ENCODE measurements at regions not wholly inside any gene's neighbourhood (a gene's known extent, or its start where the extent isn't known, plus 50 kb on each side); places are given as distances from the start of the nearest gene placed in this dataset.

DNA sequence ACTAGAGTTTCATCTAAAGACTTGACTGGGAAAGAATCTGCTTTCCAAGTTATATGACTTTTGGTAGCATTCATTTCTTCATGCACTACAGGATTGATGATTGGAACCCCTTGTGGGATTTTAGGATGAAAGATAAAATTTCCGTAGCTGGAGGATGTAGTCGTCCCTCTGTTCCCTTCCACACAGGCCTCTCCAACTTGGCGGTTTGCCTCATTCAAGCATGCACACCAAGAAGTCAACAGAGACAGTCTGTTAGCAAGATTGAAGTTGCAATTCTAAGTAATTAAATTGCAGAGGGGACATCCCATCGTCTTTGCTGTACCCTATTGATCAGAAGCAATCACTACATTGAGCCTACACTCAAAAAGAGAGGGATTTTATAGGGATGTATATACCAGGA is 777.4 kb upstream of the HS3ST1 start:
- intact Hi-C loops (cut with micrococcal nuclease) = no loop called here

DNA sequence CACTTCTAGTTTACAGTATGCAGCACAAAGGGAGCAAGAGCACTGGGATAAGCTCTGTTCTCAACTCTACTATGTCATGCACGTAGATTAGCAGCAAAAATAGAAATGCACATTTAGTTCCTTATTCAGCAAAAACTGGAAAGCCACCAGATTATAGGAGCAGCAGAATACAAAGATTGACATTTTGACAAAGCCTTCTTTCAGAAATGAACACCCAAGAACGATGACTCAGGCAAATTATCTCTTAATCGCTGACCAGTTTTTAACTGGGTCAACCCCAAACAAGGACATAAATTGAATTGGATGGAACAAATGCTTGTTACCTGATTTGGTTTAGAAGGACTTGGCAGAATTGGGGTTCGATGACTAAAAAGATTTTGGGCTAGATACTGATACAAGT is 775.3 kb upstream of the HS3ST1 start:
- intact Hi-C loops (cut with micrococcal nuclease) = no loop called here

DNA sequence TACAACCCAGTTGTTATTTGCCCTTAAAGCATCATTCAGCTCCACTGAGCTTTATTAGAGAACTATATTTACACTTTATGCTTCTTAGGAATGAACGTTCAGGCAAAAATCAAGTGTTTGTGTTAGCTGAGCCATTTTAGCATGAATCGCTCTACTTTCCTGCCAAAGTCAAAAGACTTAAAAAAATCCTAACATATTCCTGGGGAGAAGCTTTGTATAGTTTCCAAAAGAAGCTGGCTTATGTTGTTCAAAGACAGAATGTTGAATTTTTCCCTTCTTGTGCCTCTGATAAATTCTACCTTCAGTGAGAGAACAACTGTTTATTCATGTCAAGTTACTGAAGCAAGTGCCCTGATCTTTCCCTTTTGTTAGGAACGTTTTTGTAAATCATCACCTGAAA is 771.5 kb upstream of the HS3ST1 start:
- intact Hi-C loops (cut with micrococcal nuclease) = no loop called here

DNA sequence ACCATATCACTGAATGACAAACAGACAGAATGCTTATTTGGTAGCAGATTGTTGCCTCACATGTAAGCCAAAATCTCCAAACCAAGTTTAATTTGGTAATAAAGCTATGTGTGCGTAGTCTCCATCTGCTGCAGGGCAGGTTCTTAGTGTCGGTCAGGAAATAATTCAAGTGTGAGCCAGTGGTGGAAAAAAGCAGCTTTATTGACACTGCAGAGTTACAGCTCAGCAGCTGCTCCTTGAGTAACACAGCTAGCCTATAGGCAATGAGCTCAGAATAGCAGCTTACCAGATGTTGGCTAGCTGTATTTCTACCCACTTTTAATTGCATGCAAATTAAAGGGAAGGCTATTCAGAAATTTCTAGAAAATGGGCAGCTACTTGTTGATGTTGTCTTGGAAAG is 757.8 kb upstream of the HS3ST1 start:
- intact Hi-C loops (cut with micrococcal nuclease) = no loop called here

DNA sequence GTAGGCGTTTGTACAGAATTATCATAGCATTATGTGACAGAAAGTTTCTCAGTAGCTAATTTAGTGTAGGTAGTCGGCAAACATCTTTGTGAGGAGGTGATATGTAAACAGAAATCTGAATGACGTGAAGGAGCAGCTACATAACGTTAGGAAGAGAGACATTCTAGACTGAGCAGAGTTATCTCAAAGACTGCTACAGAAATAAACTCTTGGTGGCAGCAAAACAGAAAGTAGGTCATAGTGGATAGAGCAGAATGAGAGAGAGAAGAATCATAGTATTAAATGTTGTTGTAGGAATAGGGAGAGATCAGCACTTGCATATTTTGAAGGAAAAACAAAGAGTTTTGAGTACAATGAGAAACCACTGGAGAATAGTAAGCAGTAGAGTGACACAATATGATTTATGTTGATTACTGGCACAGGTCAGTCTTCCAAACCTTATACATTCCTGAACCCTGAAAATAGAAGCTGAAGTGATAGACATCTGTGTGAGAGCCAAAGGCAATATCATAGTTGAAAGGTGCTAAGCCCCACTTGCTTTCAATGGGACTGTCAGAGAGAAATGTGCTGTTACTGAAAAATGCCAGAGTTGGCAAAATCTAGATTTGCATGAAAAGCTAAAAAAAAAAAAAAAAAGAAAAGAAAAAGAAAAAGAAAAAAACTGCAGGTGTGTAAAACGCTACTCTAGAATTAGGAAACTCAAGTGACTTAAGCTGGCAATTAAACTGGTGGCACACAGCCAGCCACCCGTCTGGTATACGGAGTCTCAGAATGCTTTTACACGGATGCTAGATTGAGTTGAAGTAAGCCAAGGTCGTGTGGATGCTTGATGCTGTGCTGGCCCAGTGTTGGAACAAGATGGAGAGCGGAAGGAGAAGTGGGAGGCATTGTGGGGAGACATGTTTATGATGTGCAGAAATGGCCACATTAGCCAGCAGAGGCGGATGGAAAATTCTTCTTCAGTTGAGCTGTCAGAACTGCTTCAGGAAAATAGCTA is 750.2 kb upstream of the HS3ST1 start:
- intact Hi-C loops (cut with micrococcal nuclease) = no loop called here

DNA sequence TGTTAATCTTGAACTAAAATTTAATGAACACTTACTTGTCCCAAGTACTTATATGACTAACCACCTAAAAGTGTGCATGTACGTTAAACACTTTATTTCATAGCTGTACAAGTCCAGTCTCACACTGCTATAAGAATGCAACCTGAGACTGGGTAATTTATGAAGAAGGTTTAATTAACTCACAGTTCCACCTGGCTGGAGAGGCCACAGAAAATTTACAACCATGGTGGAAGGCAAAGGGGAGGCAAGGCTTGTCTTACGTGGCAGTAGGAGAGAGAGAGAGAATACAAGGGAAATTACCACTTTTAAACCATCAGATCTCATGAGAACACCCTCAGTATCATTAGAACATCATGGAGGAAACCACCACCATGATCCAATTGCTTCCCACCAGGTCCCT is 748.7 kb upstream of the HS3ST1 start:
- intact Hi-C loops (cut with micrococcal nuclease) = no loop called here

DNA sequence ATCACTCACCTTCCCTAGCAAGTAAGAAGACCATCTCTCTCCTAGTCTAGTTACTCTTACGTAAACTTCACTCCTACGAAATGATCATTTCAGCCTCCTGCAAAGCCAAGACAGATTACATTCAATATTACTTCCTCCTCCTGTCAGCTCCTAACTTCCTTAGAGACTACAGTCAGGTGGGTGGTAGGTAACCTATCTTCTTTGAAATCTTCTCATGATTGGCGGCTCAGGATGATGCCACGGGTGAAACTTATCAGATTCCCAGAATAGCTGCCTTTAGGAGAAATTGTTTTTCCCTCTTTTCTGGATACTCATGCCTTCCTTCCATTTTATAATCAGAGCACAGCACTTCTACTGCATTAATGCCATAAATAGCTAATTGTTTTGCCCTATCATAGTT is 744.8 kb upstream of the HS3ST1 start:
- intact Hi-C loops (cut with micrococcal nuclease) = no loop called here

DNA sequence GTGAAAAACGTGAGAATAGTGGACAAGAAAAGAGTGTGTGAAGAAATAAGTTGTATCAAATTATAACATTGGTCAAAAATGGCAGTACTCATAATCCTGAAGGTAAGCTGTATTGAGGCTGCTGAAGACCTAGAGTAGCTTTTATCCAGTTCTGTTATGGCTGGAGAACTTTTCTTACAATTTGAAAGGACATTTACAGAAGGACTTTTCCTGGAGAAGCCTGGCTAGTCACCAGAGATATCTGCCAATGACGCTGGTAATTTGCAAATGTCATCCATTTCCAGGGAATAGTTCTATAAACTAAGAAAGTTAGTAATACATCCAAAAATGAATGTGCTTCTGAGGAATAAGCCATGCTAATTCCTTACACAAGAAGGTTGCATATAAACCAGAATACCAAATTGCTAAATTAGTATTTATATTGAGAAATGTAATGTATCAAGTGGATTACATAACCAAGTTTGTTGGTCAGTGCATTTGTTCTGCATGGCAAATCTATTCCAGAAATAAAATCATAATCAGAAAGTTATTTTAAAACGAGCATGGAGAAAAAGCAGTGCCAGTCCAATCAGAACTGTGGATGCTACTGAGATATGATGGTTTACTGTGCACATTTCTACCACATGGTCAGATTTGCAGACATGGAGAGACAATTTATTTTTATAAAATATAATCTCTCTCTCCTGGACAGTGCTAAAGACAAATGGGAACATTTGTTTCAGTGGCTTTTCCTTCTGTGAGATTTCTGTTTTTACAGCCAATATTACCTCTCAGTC is 743.7 kb upstream of the HS3ST1 start:
- intact Hi-C loops (cut with micrococcal nuclease) = no loop called here

DNA sequence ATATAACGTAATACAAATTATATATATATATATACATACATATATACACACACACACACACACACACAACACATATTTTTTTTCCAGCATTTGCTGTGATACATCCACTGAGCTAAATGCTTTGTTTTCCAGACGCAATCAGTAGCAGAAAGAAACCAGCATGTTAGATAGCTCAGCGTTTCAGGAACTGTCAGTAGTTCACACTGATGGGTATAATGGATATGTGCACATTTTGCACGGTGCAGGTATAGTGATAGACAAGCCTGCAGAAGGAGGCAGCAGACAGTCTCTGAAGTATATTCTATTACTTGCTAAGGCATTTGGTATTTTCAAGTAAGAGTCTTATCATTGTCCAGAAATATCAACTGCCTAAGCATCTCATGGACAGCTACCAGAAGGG is 741.6 kb upstream of the HS3ST1 start:
- intact Hi-C loops (cut with micrococcal nuclease) = no loop called here

DNA sequence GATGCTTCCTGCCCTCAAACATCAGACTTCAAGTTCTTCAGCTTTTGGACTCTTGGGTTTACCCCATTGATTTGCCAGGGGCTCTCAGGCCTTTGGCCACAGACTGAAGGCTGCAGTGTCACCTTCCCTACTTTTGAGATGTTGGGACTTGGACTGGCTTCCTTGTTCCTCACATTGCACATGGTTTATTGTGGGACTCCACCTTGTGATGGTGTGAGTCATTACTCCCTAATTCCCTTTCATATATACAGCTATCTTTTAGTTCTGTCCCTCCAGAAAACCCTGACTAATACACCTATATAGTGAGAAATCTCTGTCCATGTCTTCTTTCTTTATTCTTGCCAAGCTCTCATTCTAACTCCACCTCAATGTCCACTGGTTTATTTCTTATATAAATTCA is 736.9 kb upstream of the HS3ST1 start:
- intact Hi-C loops (cut with micrococcal nuclease) = no loop called here

DNA sequence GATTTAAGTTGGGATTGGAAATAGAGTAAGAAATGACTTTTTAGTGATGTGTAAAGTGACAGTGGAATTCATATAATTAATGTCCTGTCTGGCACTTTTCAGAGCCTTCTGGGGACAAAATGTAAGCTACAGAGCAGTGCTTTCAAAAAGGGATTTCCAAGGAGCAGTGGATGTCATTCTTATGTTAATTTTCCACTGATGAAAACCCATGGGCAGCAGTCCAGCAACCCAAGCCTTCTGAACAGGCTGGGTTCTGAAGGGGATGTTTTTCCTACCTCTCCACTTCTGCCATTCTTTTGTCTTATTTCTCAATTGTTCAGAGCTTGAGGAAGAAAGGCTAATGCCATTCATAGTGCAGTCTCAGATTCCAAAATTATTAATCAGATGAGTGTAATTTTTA is 717.6 kb upstream of the HS3ST1 start:
- intact Hi-C loops (cut with micrococcal nuclease) = no loop called here

DNA sequence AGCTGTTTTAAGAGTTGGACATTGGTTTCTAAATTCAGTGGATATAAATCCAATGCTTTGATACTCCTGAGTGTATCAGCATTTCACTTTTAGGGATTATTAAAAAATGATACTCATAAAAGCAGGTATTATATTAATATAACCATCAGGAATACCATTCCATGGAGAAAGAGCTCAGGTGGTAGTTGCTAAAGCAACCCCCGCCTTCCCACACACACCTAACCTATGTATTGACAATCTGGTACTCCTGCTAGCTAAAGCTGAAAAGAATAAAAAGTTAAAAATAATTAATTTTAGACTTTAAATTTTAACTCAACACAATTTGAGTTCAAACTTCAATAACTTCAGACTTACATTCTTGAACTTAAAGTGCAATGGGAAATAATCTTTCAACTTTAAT is 717.1 kb upstream of the HS3ST1 start:
- intact Hi-C loops (cut with micrococcal nuclease) = no loop called here

DNA sequence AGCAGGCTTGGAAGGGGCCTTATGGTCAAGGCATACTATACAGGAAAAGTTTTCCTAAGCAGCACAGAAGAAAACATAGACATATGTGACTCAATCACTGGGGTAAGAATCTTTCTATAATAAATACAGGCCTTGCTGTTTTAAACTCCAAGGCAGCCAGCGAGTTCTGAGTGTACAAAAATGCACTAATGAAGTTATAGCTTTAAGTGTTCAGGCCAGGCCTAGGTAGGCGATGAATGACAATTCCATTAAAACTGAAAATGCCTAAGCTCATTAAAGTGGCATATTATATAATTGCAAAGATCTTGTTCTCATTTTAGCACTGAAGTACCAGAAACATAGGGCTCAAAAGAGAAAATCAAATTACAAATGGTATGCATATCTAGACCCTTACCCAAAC is 716.4 kb upstream of the HS3ST1 start:
- intact Hi-C loops (cut with micrococcal nuclease) = no loop called here

DNA sequence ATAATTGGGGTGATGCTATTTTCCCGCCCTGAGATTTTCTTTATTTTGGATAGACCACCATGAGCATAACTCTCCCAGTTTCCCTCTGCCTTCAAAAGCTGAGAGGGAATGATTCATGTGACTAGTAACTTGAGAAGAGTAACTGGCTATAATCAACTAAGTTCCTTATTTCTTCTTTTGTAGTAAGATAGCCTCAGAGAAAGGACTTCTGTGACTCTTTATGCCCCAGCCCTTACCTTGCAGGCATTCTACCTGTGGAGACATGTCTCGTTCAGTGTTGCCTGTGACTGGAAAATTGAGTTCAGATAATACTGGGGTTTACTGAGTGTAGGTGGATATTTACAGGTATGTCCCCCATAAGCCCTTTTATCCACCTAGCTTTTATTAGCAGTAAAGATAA is 715.4 kb upstream of the HS3ST1 start:
- intact Hi-C loops (cut with micrococcal nuclease) = no loop called here

DNA sequence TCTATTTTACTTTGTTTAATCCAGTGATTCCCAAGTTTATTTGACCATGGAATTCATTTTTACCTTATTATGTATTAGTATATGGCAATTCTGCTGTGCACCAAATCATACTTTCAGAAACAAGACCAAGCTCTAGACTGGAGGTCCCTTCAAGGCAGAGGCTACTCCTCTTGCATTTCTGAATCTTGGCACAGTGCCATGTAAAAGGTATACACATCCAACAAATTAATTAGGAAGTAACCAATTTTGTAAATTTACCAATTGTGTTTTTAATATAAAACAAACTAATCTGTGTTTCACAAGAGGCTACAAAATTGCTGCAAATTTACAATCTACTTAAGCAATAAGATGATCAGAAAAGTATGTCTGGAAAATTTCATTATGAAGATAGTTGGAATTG is 712.2 kb upstream of the HS3ST1 start:
- intact Hi-C loops (cut with micrococcal nuclease) = no loop called here

DNA sequence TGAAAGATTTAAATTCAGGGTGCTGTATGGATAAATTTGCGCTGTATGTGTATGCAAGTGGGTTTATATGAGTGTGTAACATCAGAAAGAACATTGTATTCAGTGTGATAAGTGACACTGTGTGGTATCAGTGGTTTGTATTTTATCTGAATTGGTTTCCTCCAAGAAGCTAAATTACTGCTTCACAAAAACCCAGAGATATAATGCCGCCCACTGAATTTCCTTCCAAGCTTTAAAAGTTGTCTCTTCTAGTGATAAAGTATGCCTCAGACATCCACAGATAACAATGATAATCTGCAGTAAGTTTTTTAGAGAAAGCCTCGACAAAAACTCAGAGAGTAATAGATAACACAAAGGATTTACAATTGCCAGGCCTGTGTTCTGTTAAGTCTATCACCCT is 710.6 kb upstream of the HS3ST1 start:
- intact Hi-C loops (cut with micrococcal nuclease) = no loop called here

DNA sequence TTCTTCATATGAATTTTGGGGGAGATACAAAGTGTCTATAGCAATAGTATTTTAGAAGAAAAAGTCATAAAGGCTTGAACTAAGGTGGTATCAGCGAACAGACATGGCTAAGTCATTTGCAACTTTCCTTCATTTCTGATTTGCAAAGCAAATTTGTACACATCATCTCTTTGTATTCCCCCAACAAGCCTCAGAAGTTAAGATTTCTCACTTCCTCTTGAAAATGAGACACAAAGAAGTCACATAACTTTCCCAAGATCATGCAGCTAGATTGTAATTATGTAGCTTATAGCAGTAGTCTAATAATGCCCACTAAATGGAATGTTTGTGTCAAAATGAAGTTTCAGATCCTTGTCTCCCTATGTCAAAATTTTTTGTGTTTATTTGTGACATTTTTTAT is 709.8 kb upstream of the HS3ST1 start:
- intact Hi-C loops (cut with micrococcal nuclease) = no loop called here

DNA sequence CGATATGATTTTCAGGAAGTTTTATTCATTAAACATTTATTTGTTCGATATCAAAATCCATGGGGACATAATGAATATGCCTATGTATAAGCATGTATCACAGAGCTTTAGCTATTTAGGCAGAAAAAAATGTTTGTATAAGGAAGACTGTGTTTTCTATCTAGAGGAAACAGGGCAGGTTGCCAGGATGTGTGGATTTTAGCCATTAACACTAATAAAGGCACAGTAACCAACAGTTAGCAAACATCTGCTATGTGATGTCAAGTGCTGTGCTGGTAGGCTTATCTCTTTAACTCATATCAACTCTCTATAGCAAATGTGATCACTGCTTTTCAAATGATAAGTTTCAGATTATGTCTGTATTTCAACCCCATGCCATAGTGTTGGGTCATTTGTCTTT is 708.9 kb upstream of the HS3ST1 start:
- intact Hi-C loops (cut with micrococcal nuclease) = no loop called here

DNA sequence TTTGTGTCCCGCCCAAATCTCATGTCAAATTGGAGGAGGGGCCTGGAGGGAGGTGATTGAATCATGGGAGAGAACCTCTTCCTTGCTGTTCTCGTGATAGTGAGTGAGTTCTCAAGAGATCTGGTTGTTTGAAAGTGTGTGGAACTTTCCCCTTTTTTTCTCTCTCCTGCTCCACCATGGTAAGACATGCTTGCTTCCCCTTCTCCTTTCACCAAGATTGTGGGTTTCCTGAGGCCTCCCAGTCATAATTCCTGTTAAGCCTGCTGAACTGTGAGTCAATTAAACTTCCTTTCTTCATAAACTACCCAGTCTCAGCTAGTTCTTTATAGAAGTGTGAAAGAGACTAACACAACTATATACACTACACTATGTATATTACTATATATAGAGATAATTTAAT is 697.8 kb upstream of the HS3ST1 start:
- intact Hi-C loops (cut with micrococcal nuclease) = no loop called here

DNA sequence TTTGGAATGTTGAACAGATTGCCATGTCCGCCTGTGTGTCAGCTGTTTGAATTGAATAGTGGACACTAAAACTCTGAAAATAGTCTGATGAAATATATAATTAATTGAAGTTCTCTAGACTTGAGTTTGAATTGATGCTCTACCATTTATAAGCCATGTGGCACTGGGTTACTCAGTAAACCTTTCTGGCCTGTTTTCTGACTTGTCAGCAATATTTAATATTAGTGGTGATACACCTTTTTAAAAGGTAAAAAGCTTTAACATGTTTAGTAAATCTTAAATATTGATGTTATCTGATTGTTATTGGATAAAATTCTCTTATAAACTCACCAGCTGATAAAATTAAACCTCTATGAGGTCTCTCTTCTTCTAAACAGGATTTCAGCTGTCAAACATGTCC is 695.4 kb upstream of the HS3ST1 start:
- intact Hi-C loops (cut with micrococcal nuclease) = no loop called here

DNA sequence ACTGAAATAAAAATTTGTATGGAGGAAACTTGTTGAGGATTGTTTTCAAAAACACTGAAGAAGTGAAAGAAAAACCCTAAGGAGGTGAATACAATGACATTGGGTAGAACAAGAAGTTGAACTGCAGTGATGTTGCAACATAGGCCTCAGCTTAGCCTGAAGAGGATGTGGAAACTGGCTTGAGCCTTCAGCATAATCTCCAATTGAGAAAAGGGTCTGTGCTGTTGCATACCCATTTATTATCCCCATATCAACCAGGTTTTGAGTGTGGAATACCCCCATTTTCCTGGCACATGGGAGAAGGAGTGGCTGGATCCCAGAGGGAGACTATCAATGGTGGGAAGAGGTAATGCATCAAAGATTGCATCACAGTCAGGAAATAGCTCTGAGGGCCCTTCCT is 695.0 kb upstream of the HS3ST1 start:
- intact Hi-C loops (cut with micrococcal nuclease) = no loop called here

DNA sequence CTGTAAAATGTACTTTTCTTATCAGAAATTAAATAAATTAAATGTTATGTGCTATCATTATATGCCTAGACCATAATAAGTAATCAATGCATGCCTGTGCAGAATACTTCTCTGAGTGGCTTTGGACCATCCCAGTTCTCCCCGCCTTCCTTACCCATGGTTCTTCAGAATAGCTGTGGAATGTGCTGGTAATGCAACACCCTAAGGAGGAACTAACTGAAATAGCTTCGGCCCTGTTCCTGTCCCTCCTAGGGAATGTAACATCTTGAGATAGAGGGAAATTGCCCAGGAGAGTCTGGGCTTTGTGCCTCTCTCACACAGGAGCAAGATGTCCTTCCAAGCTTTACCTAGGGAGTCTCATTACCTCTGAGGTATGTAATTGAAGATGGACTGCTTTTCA is 693.6 kb upstream of the HS3ST1 start:
- intact Hi-C loops (cut with micrococcal nuclease) = no loop called here

DNA sequence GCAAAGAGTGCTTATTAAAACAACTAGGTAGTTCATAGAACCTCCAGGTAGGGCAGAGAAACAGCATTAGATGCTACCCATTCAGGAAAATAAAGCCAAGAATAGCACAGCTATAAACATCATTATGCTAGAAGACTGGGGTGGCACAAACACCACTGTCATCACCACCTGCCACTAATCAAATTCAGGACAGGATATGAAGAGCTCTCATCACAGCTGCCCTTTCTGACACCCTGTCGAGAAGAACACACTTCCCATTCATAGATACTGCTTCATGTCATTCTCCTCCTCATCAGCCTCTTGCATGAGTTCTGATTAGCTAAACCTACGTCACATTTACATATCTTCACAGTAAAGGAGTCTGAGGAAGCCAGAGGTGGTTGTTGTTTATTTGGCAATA is 692.3 kb upstream of the HS3ST1 start:
- intact Hi-C loops (cut with micrococcal nuclease) = no loop called here
